CD4-positive, alpha-beta T cell (primary cell): ENCODE measurements at regions not wholly inside any gene's neighbourhood (a gene's known extent, or its start where the extent isn't known, plus 50 kb on each side); places are given as distances from the start of the nearest gene placed in this dataset.

Experiments used
- ATAC-seq: fragments of 200-7000 bp; cut with Tn5 transposase; one replicate; pipeline ENCODE4 v1.10.0; 2022; ENCODE audit warnings: mild to moderate bottlenecking; ENCODE audit not compliant: poor library complexity
- CTCF ChIA-PET: fragments of 350-600 bp; sonication (Branson Sonifier 250); formaldehyde crosslinking; loops from one replicate; lab custom pipeline; 2021; ENCODE audit warnings: antibody characterized with exemption, inconsistent platforms; lab: Charles Lee
- POLR2A ChIA-PET: fragments of 350-600 bp; sonication (Branson Sonifier 250); formaldehyde crosslinking; loops from one replicate; lab custom pipeline; 2021; ENCODE audit warnings: antibody characterized with exemption, inconsistent platforms; lab: Charles Lee
- DNase-seq, 14 experiments: peaks; one replicate each; pipeline ENCODE4 v3.0.0-alpha.2; 2013 to 2020; ENCODE audit warnings: mixed read lengths in 2 of 14
- H3K27ac ChIP-seq, 2 donors: one replicate each; pipeline versions ENCODE4 v1.5.1 to v1.7.0; 2013; ENCODE audit warnings: low read length in 2 of 2, low read depth in 1 of 2, mild to moderate bottlenecking in 1 of 2
- H3K27me3 ChIP-seq, 2 experiments: 1 replicate in 1 of 2; 2 replicates in 1 of 2; pipeline versions ENCODE4 v1.6.1 to v1.7.0; 2013; ENCODE audit warnings: low read length in 2 of 2, control low read depth in 1 of 2, mild to moderate bottlenecking in 1 of 2, moderate library complexity in 1 of 2; ENCODE audit not compliant: insufficient read depth in 2 of 2, control insufficient read depth in 1 of 2
- H3K36me3 ChIP-seq: one replicate; pipeline ENCODE4 v1.6.1; 2013; ENCODE audit warnings: low read length, control low read depth; ENCODE audit not compliant: insufficient read depth
- H3K4me1 ChIP-seq: one replicate; pipeline ENCODE4 v1.6.1; 2013; ENCODE audit warnings: low read length, control low read depth; ENCODE audit not compliant: insufficient read depth
- H3K4me3 ChIP-seq: one replicate; pipeline ENCODE4 v1.5.1; 2013; ENCODE audit warnings: mild to moderate bottlenecking, low read length, moderate library complexity
- H3K9me3 ChIP-seq, 2 experiments: 1 replicate in 1 of 2; 2 replicates in 1 of 2; pipeline versions ENCODE4 v1.6.1 to v1.7.0; 2013; ENCODE audit warnings: low read length in 2 of 2, mild to moderate bottlenecking in 2 of 2, control low read depth in 1 of 2, moderate library complexity in 1 of 2; ENCODE audit not compliant: control insufficient read depth in 1 of 2, insufficient read depth in 1 of 2
- H3K27ac Mint-ChIP-seq: one replicate; pipeline ENCODE4 v1.8.0; 2020; ENCODE audit warnings: mixed read lengths
- H3K27me3 Mint-ChIP-seq: one replicate; pipeline ENCODE4 v1.8.0; 2021; ENCODE audit warnings: mixed read lengths
- H3K36me3 Mint-ChIP-seq: one replicate; pipeline ENCODE4 v1.8.0; 2021; ENCODE audit warnings: low read depth, mixed read lengths
- H3K4me1 Mint-ChIP-seq: one replicate; pipeline ENCODE4 v1.8.0; 2021; ENCODE audit warnings: low read depth, mixed read lengths
- H3K4me3 Mint-ChIP-seq: one replicate; pipeline ENCODE4 v1.8.0; 2020; ENCODE audit warnings: mild to moderate bottlenecking, mixed read lengths
- H3K9me3 Mint-ChIP-seq: one replicate; pipeline ENCODE4 v1.8.0; 2020; ENCODE audit warnings: mixed read lengths
- CTCF ChIP-seq: fragments of 200-600 bp; IDR thresholded peaks from one replicate; pipeline ENCODE4 v1.8.0; 2022; ENCODE audit warnings: antibody characterized with exemption, mild to moderate bottlenecking
- intact Hi-C, 2 experiments: fragments of 100-400 bp; cut with DNase I in 1 of 2; cut with micrococcal nuclease in 1 of 2; formaldehyde crosslinking; loops; one replicate each; pipeline versions ENCODE4 v1.15.1 to v1.9.0; 2023 to 2025; cut with DNase I, micrococcal nuclease

- Mint-ChIP-seq H3K36me3 (no peaks in the 10 kb centered on the region), H3K27ac (no peak overlapping the region), H3K9me3 (no peaks in the 10 kb centered on the region), H3K4me3 (no peak overlapping the region), H3K27me3 (no peaks in the 10 kb centered on the region), H3K4me1 (no peaks in the 10 kb centered on the region)
- ATAC-seq (no peak), DNase-seq (no peak)
- H3K27ac ChIP-seq, result no peak overlapping the region
- no peaks in the 10 kb centered on the region for H3K4me1 ChIP-seq
- ChIA-PET CTCF (no interaction called here), POLR2A (no interaction called here)
- no peak overlapping the region for H3K4me3 ChIP-seq
- H3K36me3 ChIP-seq, result no peaks in the 10 kb centered on the region
- TF ChIP-seq CTCF, result no peak
- peaks cover 0 to 3% of the 10 kb centered on the region in 2 experiments for H3K9me3 ChIP-seq
- H3K27me3 ChIP-seq, result no peaks in the 10 kb centered on the region
- intact Hi-C loops, result no loop called here
Measured at GRCh38 chr4:124934916-124935315, 222.4 kb upstream of the ANKRD50 start.

GRCh38 chr4:124933521-124933920 is 221.0 kb upstream of the ANKRD50 start:
- POLR2A ChIA-PET, result no interaction called here
- no peak overlapping the region for H3K27ac ChIP-seq

GRCh38 chr4:124932447-124932846 is 219.9 kb upstream of the ANKRD50 start:
- Mint-ChIP-seq H3K9me3 (peaks cover 4% of the 10 kb centered on the region), H3K4me1 (no peaks in the 10 kb centered on the region), H3K36me3 (no peaks in the 10 kb centered on the region), H3K27me3 (no peaks in the 10 kb centered on the region), H3K4me3 (no peak overlapping the region), H3K27ac (no peak overlapping the region)
- Histone ChIP-seq H3K4me1 (no peaks in the 10 kb centered on the region), H3K27ac (no peak overlapping the region), H3K36me3 (no peaks in the 10 kb centered on the region), H3K27me3 (no peaks in the 10 kb centered on the region), H3K4me3 (no peak overlapping the region), H3K9me3 (peaks cover 0 to 4% of the 10 kb centered on the region in 2 experiments)
- DNase-seq (no peak), ATAC-seq (no peak)
- ChIA-PET POLR2A (no interaction called here), CTCF (no interaction called here)
- intact Hi-C loops, result no loop called here
- TF ChIP-seq CTCF, result no peak

More at GRCh38 chr4:124933521-124933920, 221.0 kb upstream of the ANKRD50 start:
- Mint-ChIP-seq H3K27me3 (no peaks in the 10 kb centered on the region), H3K36me3 (no peaks in the 10 kb centered on the region), H3K9me3 (peaks cover under 1% of the 10 kb centered on the region), H3K4me3 (no peak overlapping the region), H3K4me1 (no peaks in the 10 kb centered on the region), H3K27ac (no peak overlapping the region)
- intact Hi-C loops, result no loop called here
- no peak overlapping the region for H3K4me3 ChIP-seq
- CTCF ChIA-PET, result no interaction called here
- TF ChIP-seq CTCF, result no peak
- no peak for ATAC-seq
- no peaks in the 10 kb centered on the region for H3K27me3 ChIP-seq
- no peaks in the 10 kb centered on the region for H3K36me3 ChIP-seq
- peaks cover 0 to 3% of the 10 kb centered on the region in 2 experiments for H3K9me3 ChIP-seq
- H3K4me1 ChIP-seq, result no peaks in the 10 kb centered on the region
- no peak for DNase-seq
